A549 (cell line): ENCODE measurements at regions not wholly inside any gene's neighbourhood (a gene's known extent, or its start where the extent isn't known, plus 50 kb on each side); places are given as distances from the start of the nearest gene placed in this dataset.

Experiments used
- ATAC-seq, 2 experiments: fragments of 200-7000 bp in 1 of 2; fragments of >200 bp in 1 of 2; cut with Nextera tagmentation in 1 of 2; cut with Tn5 transposase in 1 of 2; 3 replicates each; pipeline versions ENCODE4 v1.8.0 to v1.9.1; 2018 to 2020; ENCODE audit warnings: mild to moderate bottlenecking in 1 of 2, moderate library complexity in 1 of 2
- CTCF ChIA-PET: fragments of 300-600 bp; sonication (Branson Sonifier 250); formaldehyde crosslinking; extraction: SDS; loops from one replicate; lab custom pipeline; 2021; ENCODE audit warnings: antibody characterized with exemption, inconsistent platforms; lab: Yijun Ruan, JAX
- POLR2A ChIA-PET: fragments of 350-600 bp; formaldehyde crosslinking; extraction: SDS; loops from one replicate; lab custom pipeline; 2021; ENCODE audit warnings: antibody characterized with exemption, inconsistent platforms; lab: Yijun Ruan, JAX
- DNase-seq, 2 experiments: peaks; one replicate each; pipeline versions ENCODE4 v3.0.0 to v3.0.0-alpha.2; 2011 to 2016; ENCODE audit warnings: low read depth in 1 of 2, low spot score in 1 of 2
- FAIRE-seq: peaks from 2 replicates; lab custom pipeline; 2011; peaks lifted over from hg19 to GRCh38; lab: Jason Lieb, UNC
- H3K27ac ChIP-seq, 2 experiments: fragments of >200 bp; sonication (Bioruptor Twin); formaldehyde crosslinking; 3 replicates each; pipeline ENCODE4 v1.5.1; 2016 to 2017
- H3K4me1 ChIP-seq: fragments of >200 bp; sonication (Bioruptor Twin); formaldehyde crosslinking; 3 replicates; pipeline ENCODE4 v1.6.1; 2016
- H3K4me2 ChIP-seq: fragments of >200 bp; sonication (Bioruptor Twin); formaldehyde crosslinking; 3 replicates; pipeline ENCODE4 v1.6.1; 2016
- H3K4me3 ChIP-seq: fragments of >200 bp; sonication (Bioruptor Twin); formaldehyde crosslinking; 3 replicates; pipeline ENCODE4 v1.5.1; 2016
- H3K9me3 ChIP-seq: fragments of >200 bp; sonication (Bioruptor Twin); formaldehyde crosslinking; 3 replicates; pipeline ENCODE4 v1.6.1; 2016
- BHLHE40 ChIP-seq: IDR thresholded peaks from 2 replicates; pipeline ENCODE4 v1.6.1; 2012; ENCODE audit warnings: low read depth, low read length, inconsistent platforms
- CEBPB ChIP-seq, 2 experiments: fragments of >200 bp in 1 of 2; sonication (Bioruptor Twin) in 1 of 2; formaldehyde crosslinking in 1 of 2; IDR thresholded peaks; 2 replicates each; pipeline ENCODE4 v1.6.1; 2012 to 2016
- EHF ChIP-seq: fragments of 250-450 bp; sonication (Bioruptor Pico); IDR thresholded peaks from 2 replicates; pipeline ENCODE4 v1.5.0; 2020; ENCODE audit warnings: mild to moderate bottlenecking
- HEYL ChIP-seq: fragments of 250-450 bp; sonication (Bioruptor Pico); IDR thresholded peaks from 2 replicates; pipeline ENCODE4 v1.8.0; 2021; ENCODE audit warnings: mild to moderate bottlenecking, moderate library complexity
- HOXA7 ChIP-seq: fragments of 250-450 bp; sonication (Bioruptor Pico); IDR thresholded peaks from 2 replicates; pipeline ENCODE4 v1.5.0; 2020; ENCODE audit warnings: mild to moderate bottlenecking, moderate library complexity
- HOXB5 ChIP-seq: fragments of 250-450 bp; sonication (Bioruptor Pico); IDR thresholded peaks from 2 replicates; pipeline ENCODE4 v1.5.0; 2020; ENCODE audit warnings: mild to moderate bottlenecking, moderate library complexity
- MAFK ChIP-seq: fragments of 450-650 bp; IDR thresholded peaks from 2 replicates; pipeline ENCODE4 v1.6.1; 2014; ENCODE audit not compliant: partially characterized antibody
- MAZ ChIP-seq: fragments of 150-350 bp; IDR thresholded peaks from 2 replicates; pipeline ENCODE4 v1.6.1; 2014; ENCODE audit warnings: antibody characterized with exemption, low read depth, low read length, borderline replicate concordance
- MYC ChIP-seq: IDR thresholded peaks from 2 replicates; pipeline ENCODE4 v1.6.1; 2012; ENCODE audit warnings: mild to moderate bottlenecking, inconsistent platforms, low read length, improper control_type of control experiment, borderline replicate concordance
- NPAS2 ChIP-seq: fragments of 250-450 bp; sonication (Bioruptor Pico); IDR thresholded peaks from 2 replicates; pipeline ENCODE4 v1.8.0; 2022; ENCODE audit warnings: mild to moderate bottlenecking, moderate library complexity, borderline replicate concordance
- PHF8 ChIP-seq: fragments of 200-600 bp; sonication (generic); IDR thresholded peaks from 2 replicates; pipeline ENCODE4 v1.6.1; 2016; ENCODE audit warnings: low read depth, mild to moderate bottlenecking, antibody characterized with exemption, moderate library complexity, borderline replicate concordance
- POLR2AphosphoS2 ChIP-seq: conservative IDR thresholded peaks from 2 replicates; pipeline ENCODE4 v1.6.1; 2012; ENCODE audit warnings: low read length, improper control_type of control experiment, inconsistent platforms
- RAD21 ChIP-seq, 2 experiments: fragments of >200 bp in 1 of 2; sonication (Bioruptor Twin) in 1 of 2; formaldehyde crosslinking in 1 of 2; IDR thresholded peaks in 1 of 2; conservative IDR thresholded peaks in 1 of 2; 2 replicates in 1 of 2; 3 replicates in 1 of 2; pipeline ENCODE4 v1.6.1; 2012 to 2018; ENCODE audit warnings: inconsistent platforms in 1 of 2
- RFX5 ChIP-seq: fragments of 450-650 bp; IDR thresholded peaks from 2 replicates; pipeline ENCODE4 v1.7.1; 2014; ENCODE audit warnings: antibody characterized with exemption, mild to moderate bottlenecking, moderate library complexity
- RNF2 ChIP-seq: fragments of 200-600 bp; sonication (generic); IDR thresholded peaks from 2 replicates; pipeline ENCODE4 v1.6.1; 2016; ENCODE audit warnings: low read depth, mild to moderate bottlenecking, antibody characterized with exemption, moderate library complexity, borderline replicate concordance
- SREBF2 ChIP-seq: fragments of 450-650 bp; IDR thresholded peaks from 2 replicates; pipeline ENCODE4 v1.6.1; 2014; ENCODE audit warnings: mild to moderate bottlenecking, moderate library complexity
- TFCP2L1 ChIP-seq: fragments of 250-450 bp; sonication (Bioruptor Pico); IDR thresholded peaks from 2 replicates; pipeline ENCODE4 v1.5.0; 2021; ENCODE audit warnings: mild to moderate bottlenecking
- TP53 ChIP-seq: fragments of 250-450 bp; sonication (Bioruptor Pico); IDR thresholded peaks from 2 replicates; pipeline ENCODE4 v1.5.0; 2021; ENCODE audit warnings: mild to moderate bottlenecking, moderate library complexity
- ZFP36 ChIP-seq: fragments of 450-650 bp; IDR thresholded peaks from 2 replicates; pipeline ENCODE4 v1.6.1; 2014; ENCODE audit warnings: borderline replicate concordance; ENCODE audit not compliant: partially characterized antibody
- ZSCAN20 ChIP-seq: fragments of 250-450 bp; sonication (Bioruptor Pico); IDR thresholded peaks from 2 replicates; pipeline ENCODE4 v1.8.0; 2022; ENCODE audit warnings: mild to moderate bottlenecking, moderate library complexity
- WGBS: methylation state at CpG from one replicate; pipeline ENCODE4 v1.1.6; 2017; ENCODE audit errors: missing lambda C conversion rate; 5-methylcytosine and 5-hydroxymethylcytosine counted together
- TF ChIP-seq, protein P1 (sequence below): fragments of >200 bp; sonication (Bioruptor Twin); formaldehyde crosslinking; IDR thresholded peaks from 3 replicates; pipeline ENCODE4 v1.6.1; 2016
- TF ChIP-seq, protein P2 (sequence below): IDR thresholded peaks from 2 replicates; pipeline ENCODE4 v1.6.1; 2012; ENCODE audit warnings: low read depth, borderline replicate concordance
- TF ChIP-seq, protein P3 (sequence below): fragments of 250-450 bp; sonication (Bioruptor Pico); IDR thresholded peaks from 2 replicates; pipeline ENCODE4 v1.5.0; 2021; ENCODE audit warnings: mild to moderate bottlenecking, moderate library complexity, borderline replicate concordance
- TF ChIP-seq, protein P4 (sequence below): fragments of 200-600 bp; sonication (generic); IDR thresholded peaks from 2 replicates; pipeline ENCODE4 v1.6.1; 2016; ENCODE audit warnings: antibody characterized with exemption, mild to moderate bottlenecking, moderate library complexity

DNA sequence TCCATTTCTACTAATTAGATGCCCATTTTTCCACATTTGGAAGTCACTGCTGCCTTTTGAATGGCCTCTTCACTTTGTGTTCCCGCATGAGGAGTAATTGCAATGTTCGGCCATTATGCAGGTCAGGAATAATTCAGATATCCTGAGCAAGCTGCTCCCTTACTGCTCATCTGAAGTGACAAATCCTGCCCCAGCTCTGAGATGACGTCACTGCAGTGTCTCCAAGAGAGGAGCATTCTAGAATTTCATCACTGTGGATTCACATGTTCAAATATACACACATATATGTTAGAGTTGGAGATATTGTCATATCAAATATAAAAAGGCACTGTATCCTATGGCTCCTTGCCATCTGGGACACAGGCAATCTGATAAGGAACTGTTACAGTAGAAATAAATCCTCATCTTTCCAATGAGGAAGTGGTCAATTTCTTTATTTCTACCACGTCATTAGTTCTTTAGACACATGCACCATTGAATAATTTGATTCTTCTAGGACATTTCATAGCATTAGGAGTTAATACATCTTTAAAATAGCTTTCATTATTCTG lies 706.9 kb upstream of the TENM3 start:
- no peak for TF ChIP-seq MAZ
- TF ChIP-seq, protein P1, sequence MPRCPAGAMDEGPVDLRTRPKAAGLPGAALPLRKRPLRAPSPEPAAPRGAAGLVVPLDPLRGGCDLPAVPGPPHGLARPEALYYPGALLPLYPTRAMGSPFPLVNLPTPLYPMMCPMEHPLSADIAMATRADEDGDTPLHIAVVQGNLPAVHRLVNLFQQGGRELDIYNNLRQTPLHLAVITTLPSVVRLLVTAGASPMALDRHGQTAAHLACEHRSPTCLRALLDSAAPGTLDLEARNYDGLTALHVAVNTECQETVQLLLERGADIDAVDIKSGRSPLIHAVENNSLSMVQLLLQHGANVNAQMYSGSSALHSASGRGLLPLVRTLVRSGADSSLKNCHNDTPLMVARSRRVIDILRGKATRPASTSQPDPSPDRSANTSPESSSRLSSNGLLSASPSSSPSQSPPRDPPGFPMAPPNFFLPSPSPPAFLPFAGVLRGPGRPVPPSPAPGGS, result no peak
- Histone ChIP-seq H3K4me1 (no peaks in the 10 kb centered on the region), H3K9me3 (no peaks in the 10 kb centered on the region), H3K4me3 (no peak overlapping the region), H3K4me2 (no peak overlapping the region), H3K27ac (no peak overlapping the region)
- ChIA-PET POLR2A (no interaction called here), CTCF (interaction anchor here (1.6 kb wide), 1 partner anchor 394 kb away, joined by 3 read pairs; no protein-coding TSS in a partner anchor)
- FAIRE-seq (no peak), ATAC-seq (no peak), DNase-seq (no peak)
- WGBS, result 37% methylated on average over 4 of the region's 4 CpGs

DNA sequence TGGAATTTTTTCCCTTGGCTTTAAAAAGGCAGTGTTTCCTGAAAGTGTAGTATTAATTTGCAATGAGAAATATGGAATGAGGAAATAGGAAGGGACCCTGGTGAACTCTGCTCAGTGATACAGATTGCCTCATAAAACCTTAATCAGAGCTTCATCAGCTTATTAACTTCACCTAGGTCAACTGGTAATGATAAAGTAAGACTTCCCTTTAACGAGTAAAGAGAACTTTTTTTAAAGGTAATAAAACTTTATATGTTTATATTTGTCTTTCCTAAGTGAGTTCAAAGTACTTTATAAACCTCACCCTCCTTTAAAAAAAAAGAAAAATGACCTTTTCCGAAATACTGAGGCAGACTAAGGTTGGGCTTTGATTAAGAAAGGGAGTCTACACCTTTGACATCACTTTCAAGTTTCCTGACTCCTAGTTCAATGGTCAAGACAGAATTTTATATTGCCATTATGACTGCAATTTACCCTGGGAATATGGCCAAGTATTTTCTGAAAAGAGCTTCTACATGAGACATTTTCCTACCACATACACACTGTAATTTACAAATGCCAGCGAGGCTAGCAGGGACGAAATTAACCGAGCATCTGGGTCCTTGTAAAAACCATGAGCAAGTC lies 706.3 kb upstream of the TENM3 start:
- no peak for ATAC-seq
- CTCF ChIA-PET, result interaction anchor here (1.6 kb wide), 1 partner anchor 394 kb away, joined by 3 read pairs; no protein-coding TSS in a partner anchor

DNA sequence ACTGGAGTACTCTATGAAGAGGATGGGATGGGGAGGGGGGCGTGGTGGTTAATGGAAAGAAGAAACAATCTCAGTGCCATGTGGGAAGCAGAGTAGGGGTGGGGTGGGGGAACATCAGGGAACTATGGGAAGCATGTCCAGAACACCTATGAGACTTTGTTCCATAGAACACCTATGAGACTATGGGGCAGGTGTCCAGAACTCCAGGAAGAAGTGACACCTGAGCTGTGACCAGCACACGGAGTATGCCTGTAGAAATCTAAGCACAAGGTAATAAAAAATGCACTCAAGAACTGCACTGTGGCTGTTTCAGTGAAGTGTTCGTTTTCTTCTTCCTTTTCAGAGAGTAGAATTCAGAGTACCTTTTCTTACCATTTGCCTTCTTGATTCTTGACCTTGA lies 704.8 kb upstream of the TENM3 start:
- Histone ChIP-seq H3K27ac (no peak overlapping the region), H3K9me3 (no peaks in the 10 kb centered on the region), H3K4me1 (no peaks in the 10 kb centered on the region), H3K4me2 (no peak overlapping the region), H3K4me3 (no peak overlapping the region)
- DNase-seq (no peak), ATAC-seq (no peak), FAIRE-seq (no peak)
- ChIA-PET POLR2A (no interaction called here), CTCF (no interaction called here)
- TF ChIP-seq MAFK (no peak), ZFP36 (no peak), ZSCAN20 (CRISPR knock-in tag) (no peak), RFX5 (no peak), BHLHE40 (no peak), POLR2AphosphoS2 (no peak), SREBF2 (no peak), HOXA7 (CRISPR knock-in tag) (no peak), RNF2 (no peak)
- TF ChIP-seq, protein P2, sequence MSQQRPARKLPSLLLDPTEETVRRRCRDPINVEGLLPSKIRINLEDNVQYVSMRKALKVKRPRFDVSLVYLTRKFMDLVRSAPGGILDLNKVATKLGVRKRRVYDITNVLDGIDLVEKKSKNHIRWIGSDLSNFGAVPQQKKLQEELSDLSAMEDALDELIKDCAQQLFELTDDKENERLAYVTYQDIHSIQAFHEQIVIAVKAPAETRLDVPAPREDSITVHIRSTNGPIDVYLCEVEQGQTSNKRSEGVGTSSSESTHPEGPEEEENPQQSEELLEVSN, result no peak
- WGBS, result 0% methylated on average over 3 of the region's 3 CpGs

More for the DNA sequence above, 706.3 kb upstream of the TENM3 start:
- no peak overlapping the region for H3K27ac ChIP-seq
- under 1% methylated on average over 5 of the region's 5 CpGs for WGBS
- H3K9me3 ChIP-seq, result no peaks in the 10 kb centered on the region
- FAIRE-seq, result no peak
- no peaks in the 10 kb centered on the region for H3K4me1 ChIP-seq
- DNase-seq, result no peak
- POLR2A ChIA-PET, result no interaction called here
- no peak overlapping the region for H3K4me3 ChIP-seq
- no peak for TF ChIP-seq TFCP2L1 (CRISPR knock-in tag)
- no peak for TF ChIP-seq TP53 (CRISPR knock-in tag)
- TF ChIP-seq NPAS2, result no peak
- no peak for TF ChIP-seq HEYL (CRISPR knock-in tag)
- TF ChIP-seq CEBPB (IDR thresholded peaks at IDR 0.05), result no peak
- TF ChIP-seq, protein P3, sequence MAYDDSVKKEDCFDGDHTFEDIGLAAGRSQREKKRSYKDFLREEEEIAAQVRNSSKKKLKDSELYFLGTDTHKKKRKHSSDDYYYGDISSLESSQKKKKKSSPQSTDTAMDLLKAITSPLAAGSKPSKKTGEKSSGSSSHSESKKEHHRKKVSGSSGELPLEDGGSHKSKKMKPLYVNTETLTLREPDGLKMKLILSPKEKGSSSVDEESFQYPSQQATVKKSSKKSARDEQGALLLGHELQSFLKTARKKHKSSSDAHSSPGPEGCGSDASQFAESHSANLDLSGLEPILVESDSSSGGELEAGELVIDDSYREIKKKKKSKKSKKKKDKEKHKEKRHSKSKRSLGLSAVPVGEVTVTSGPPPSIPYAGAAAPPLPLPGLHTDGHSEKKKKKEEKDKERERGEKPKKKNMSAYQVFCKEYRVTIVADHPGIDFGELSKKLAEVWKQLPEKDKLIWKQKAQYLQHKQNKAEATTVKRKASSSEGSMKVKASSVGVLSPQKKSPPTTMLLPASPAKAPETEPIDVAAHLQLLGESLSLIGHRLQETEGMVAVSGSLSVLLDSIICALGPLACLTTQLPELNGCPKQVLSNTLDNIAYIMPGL (CRISPR knock-in tag), result no peak
- no peak for TF ChIP-seq HOXB5 (CRISPR knock-in tag)
- no peak for TF ChIP-seq MYC
- TF ChIP-seq PHF8, result no peak
- TF ChIP-seq, protein P4, sequence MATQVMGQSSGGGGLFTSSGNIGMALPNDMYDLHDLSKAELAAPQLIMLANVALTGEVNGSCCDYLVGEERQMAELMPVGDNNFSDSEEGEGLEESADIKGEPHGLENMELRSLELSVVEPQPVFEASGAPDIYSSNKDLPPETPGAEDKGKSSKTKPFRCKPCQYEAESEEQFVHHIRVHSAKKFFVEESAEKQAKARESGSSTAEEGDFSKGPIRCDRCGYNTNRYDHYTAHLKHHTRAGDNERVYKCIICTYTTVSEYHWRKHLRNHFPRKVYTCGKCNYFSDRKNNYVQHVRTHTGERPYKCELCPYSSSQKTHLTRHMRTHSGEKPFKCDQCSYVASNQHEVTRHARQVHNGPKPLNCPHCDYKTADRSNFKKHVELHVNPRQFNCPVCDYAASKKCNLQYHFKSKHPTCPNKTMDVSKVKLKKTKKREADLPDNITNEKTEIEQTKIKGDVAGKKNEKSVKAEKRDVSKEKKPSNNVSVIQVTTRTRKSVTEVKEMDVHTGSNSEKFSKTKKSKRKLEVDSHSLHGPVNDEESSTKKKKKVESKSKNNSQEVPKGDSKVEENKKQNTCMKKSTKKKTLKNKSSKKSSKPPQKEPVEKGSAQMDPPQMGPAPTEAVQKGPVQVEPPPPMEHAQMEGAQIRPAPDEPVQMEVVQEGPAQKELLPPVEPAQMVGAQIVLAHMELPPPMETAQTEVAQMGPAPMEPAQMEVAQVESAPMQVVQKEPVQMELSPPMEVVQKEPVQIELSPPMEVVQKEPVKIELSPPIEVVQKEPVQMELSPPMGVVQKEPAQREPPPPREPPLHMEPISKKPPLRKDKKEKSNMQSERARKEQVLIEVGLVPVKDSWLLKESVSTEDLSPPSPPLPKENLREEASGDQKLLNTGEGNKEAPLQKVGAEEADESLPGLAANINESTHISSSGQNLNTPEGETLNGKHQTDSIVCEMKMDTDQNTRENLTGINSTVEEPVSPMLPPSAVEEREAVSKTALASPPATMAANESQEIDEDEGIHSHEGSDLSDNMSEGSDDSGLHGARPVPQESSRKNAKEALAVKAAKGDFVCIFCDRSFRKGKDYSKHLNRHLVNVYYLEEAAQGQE, result no peak
- TF ChIP-seq RAD21 (conservative IDR thresholded peaks at IDR 0.05 in 1 of 2, IDR thresholded peaks at IDR 0.05 in 1 of 2), result no peak
- TF ChIP-seq EHF (CRISPR knock-in tag), result no peak
- no peak for TF ChIP-seq MAFK
- no peak overlapping the region for H3K4me2 ChIP-seq
